ENCODE measurements at regions not wholly inside any gene's neighbourhood (a gene's known extent, or its start where the extent isn't known, plus 50 kb on each side); places are given as distances from the start of the nearest gene placed in this dataset.

DNA sequence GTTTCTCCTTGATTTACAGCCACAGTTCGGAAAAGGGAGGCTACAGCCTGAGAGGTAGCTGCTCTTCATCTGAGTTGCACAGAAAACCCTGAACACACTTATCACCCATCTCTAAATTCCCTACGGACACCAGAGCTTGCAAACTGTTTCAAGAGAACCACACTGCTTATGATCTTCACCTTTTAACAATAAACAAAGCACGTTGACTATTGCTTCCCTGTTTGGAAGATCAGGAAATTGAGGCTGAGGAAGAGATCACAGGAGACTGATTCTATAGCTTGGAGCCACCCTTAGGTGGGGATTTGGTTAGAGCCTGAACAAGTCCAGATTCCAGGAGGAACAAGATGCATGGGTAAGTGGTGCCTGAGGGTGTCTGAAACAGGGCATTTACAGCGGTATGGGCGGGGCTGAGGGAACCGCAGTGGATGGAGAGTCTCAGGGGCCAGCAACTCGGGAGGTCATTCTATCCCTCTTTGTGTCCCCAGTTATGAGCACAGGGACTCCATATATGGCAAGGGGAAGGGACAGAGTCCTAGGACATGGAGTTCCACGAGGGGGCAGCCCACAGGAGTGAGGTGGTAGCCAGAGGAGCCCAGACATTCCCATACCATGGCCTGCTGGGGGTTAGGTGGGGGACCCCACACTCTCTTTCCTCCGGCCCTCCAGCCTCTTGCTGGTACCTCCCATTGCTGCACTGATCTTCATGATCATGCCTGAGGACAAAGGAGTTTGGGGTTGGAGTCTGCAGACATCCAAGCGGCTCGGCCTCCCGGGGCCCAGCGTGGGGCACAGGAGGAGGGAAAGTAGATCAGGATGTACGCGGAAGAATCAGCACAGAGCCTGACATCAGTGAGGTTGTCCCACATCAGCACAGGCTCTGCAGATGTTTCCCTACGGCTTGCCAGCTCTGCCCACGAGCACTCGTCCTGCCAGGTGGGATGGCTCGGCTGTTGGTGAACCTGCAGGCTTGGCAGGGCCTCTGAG is 162.3 kb upstream of the ZNF536 start:
- TF ChIP-seq, protein P1, sequence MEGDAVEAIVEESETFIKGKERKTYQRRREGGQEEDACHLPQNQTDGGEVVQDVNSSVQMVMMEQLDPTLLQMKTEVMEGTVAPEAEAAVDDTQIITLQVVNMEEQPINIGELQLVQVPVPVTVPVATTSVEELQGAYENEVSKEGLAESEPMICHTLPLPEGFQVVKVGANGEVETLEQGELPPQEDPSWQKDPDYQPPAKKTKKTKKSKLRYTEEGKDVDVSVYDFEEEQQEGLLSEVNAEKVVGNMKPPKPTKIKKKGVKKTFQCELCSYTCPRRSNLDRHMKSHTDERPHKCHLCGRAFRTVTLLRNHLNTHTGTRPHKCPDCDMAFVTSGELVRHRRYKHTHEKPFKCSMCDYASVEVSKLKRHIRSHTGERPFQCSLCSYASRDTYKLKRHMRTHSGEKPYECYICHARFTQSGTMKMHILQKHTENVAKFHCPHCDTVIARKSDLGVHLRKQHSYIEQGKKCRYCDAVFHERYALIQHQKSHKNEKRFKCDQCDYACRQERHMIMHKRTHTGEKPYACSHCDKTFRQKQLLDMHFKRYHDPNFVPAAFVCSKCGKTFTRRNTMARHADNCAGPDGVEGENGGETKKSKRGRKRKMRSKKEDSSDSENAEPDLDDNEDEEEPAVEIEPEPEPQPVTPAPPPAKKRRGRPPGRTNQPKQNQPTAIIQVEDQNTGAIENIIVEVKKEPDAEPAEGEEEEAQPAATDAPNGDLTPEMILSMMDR (IDR thresholded peaks at IDR 0.05) = no peak
- TF ChIP-seq POLR2A (IDR thresholded peaks at IDR 0.05) = no peak

Data from body of pancreas (tissue), 4 donors.